ACC112 (cell line): ENCODE measurements at regions not wholly inside any gene's neighbourhood (a gene's known extent, or its start where the extent isn't known, plus 50 kb on each side); places are given as distances from the start of the nearest gene placed in this dataset.
"Not testable (repeated sequence)": the region's sequence is repeated elsewhere in the genome, so short reads cannot be mapped to it uniquely, and the experiment has no call there.

Experiments used
- H2AFZ ChIP-seq: fragments of 200-600 bp; sonication (generic); one replicate; pipeline ENCODE4 v1.6.0; 2017; ENCODE audit warnings: antibody characterized with exemption, low read length; ENCODE audit not compliant: unreplicated experiment
- H3K27ac ChIP-seq: fragments of 200-600 bp; sonication (generic); 2 replicates; pipeline ENCODE4 v1.5.1; 2014; ENCODE audit warnings: low read depth, mild to moderate bottlenecking, antibody characterized with exemption, low read length, moderate library complexity
- H3K27me3 ChIP-seq: fragments of 200-600 bp; sonication (generic); 2 replicates; pipeline ENCODE4 v1.6.1; 2014; ENCODE audit warnings: mild to moderate bottlenecking, antibody characterized with exemption, low read length, moderate library complexity, mixed read lengths; ENCODE audit not compliant: insufficient read depth
- H3K36me3 ChIP-seq: fragments of 200-600 bp; sonication (generic); 2 replicates; pipeline ENCODE4 v1.6.1; 2016; ENCODE audit warnings: mild to moderate bottlenecking, antibody characterized with exemption, low read length, moderate library complexity, mixed read lengths; ENCODE audit not compliant: insufficient read depth
- H3K4me1 ChIP-seq: fragments of 200-600 bp; sonication (generic); one replicate; pipeline ENCODE4 v1.6.1; 2016; ENCODE audit warnings: low read length, mixed read lengths; ENCODE audit not compliant: insufficient read depth, unreplicated experiment, control insufficient read depth
- H3K4me3 ChIP-seq: fragments of 200-600 bp; sonication (generic); 2 replicates; pipeline ENCODE4 v1.5.1; 2014; ENCODE audit warnings: mild to moderate bottlenecking, low read depth, low read length
- H3K79me2 ChIP-seq: fragments of 200-600 bp; sonication (generic); one replicate; pipeline ENCODE4 v1.6.0; 2016; ENCODE audit warnings: low read length; ENCODE audit not compliant: control insufficient read depth, unreplicated experiment, insufficient read depth

- H2AFZ ChIP-seq, result no peak overlapping the region
Measured at GRCh38 chr5:29130786-29131185, 2062.7 kb upstream of the CDH6 start.

GRCh38 chr5:29127524-29128156, 2065.8 kb upstream of the CDH6 start:
- not testable (repeated sequence) for H3K27ac ChIP-seq, H3K79me2 ChIP-seq, H3K4me1 ChIP-seq, H3K36me3 ChIP-seq, H3K27me3 ChIP-seq, H2AFZ ChIP-seq, H3K4me3 ChIP-seq

More at GRCh38 chr5:29130786-29131185, 2062.7 kb upstream of the CDH6 start:
- Histone ChIP-seq H3K4me1 (no peaks in the 10 kb centered on the region), H3K4me3 (no peak overlapping the region), H3K79me2 (no peaks in the 10 kb centered on the region), H3K36me3 (no peaks in the 10 kb centered on the region), H3K27me3 (no peaks in the 10 kb centered on the region), H3K27ac (no peak overlapping the region)

GRCh38 chr5:29126462-29126861, 2067.0 kb upstream of the CDH6 start:
- H3K36me3 ChIP-seq, H3K27ac ChIP-seq, H3K4me1 ChIP-seq, H3K27me3 ChIP-seq, H3K79me2 ChIP-seq, H3K4me3 ChIP-seq, H2AFZ ChIP-seq: not testable (repeated sequence)

GRCh38 chr5:29122306-29122705, 2071.2 kb upstream of the CDH6 start:
- Histone ChIP-seq H3K79me2 (no peaks in the 10 kb centered on the region), H3K36me3 (no peaks in the 10 kb centered on the region), H3K4me3 (no peak overlapping the region), H3K27ac (no peak overlapping the region), H2AFZ (no peak overlapping the region), H3K27me3 (no peaks in the 10 kb centered on the region), H3K4me1 (no peaks in the 10 kb centered on the region)

- H3K27ac ChIP-seq, result no peak overlapping the region
Measured at GRCh38 chr5:29114331-29114768, 2076.0 kb upstream of the CDH9 start.

GRCh38 chr5:29113516-29113915, 2075.1 kb upstream of the CDH9 start:
- no peak overlapping the region for H3K27ac ChIP-seq
- H2AFZ ChIP-seq, result no peak overlapping the region
- H3K4me3 ChIP-seq, result no peak overlapping the region
- no peaks in the 10 kb centered on the region for H3K4me1 ChIP-seq
- no peaks in the 10 kb centered on the region for H3K27me3 ChIP-seq
- no peaks in the 10 kb centered on the region for H3K79me2 ChIP-seq
- no peaks in the 10 kb centered on the region for H3K36me3 ChIP-seq

More at GRCh38 chr5:29114331-29114768, 2076.0 kb upstream of the CDH9 start:
- Histone ChIP-seq H2AFZ (no peak overlapping the region), H3K27me3 (no peaks in the 10 kb centered on the region), H3K4me3 (no peak overlapping the region), H3K4me1 (no peaks in the 10 kb centered on the region), H3K36me3 (no peaks in the 10 kb centered on the region), H3K79me2 (no peaks in the 10 kb centered on the region)

- H3K4me3 ChIP-seq, result no peak overlapping the region
- H3K27me3 ChIP-seq, result no peaks in the 10 kb centered on the region
- H3K79me2 ChIP-seq, result no peaks in the 10 kb centered on the region
- H2AFZ ChIP-seq, result no peak overlapping the region
- no peak overlapping the region for H3K27ac ChIP-seq
- no peaks in the 10 kb centered on the region for H3K36me3 ChIP-seq
- no peaks in the 10 kb centered on the region for H3K4me1 ChIP-seq
Measured at GRCh38 chr5:29099585-29099984, 2061.2 kb upstream of the CDH9 start.

GRCh38 chr5:29089591-29090130, 2051.3 kb upstream of the CDH9 start:
- Histone ChIP-seq H3K4me1 (no peaks in the 10 kb centered on the region), H3K36me3 (no peaks in the 10 kb centered on the region), H3K4me3 (no peak overlapping the region), H3K79me2 (no peaks in the 10 kb centered on the region), H3K27ac (no peak overlapping the region), H2AFZ (no peak overlapping the region), H3K27me3 (no peaks in the 10 kb centered on the region)

- no peak overlapping the region for H3K4me3 ChIP-seq
- no peaks in the 10 kb centered on the region for H3K36me3 ChIP-seq
- no peaks in the 10 kb centered on the region for H3K27me3 ChIP-seq
- H3K4me1 ChIP-seq, result no peaks in the 10 kb centered on the region
- no peaks in the 10 kb centered on the region for H3K79me2 ChIP-seq
- no peak overlapping the region for H3K27ac ChIP-seq
- no peak overlapping the region for H2AFZ ChIP-seq
Measured at GRCh38 chr5:29085142-29085541, 2046.8 kb upstream of the CDH9 start.

GRCh38 chr5:29079771-29080170, 2041.4 kb upstream of the CDH9 start:
- H2AFZ ChIP-seq, result no peak overlapping the region
- H3K79me2 ChIP-seq, result no peaks in the 10 kb centered on the region
- no peak overlapping the region for H3K4me3 ChIP-seq
- H3K27me3 ChIP-seq, result no peaks in the 10 kb centered on the region
- H3K36me3 ChIP-seq, result no peaks in the 10 kb centered on the region
- H3K27ac ChIP-seq, result no peak overlapping the region
- no peaks in the 10 kb centered on the region for H3K4me1 ChIP-seq

GRCh38 chr5:29077451-29077850, 2039.1 kb upstream of the CDH9 start:
- no peaks in the 10 kb centered on the region for H3K27me3 ChIP-seq
- no peak overlapping the region for H2AFZ ChIP-seq
- H3K27ac ChIP-seq, result no peak overlapping the region
- no peaks in the 10 kb centered on the region for H3K4me1 ChIP-seq
- no peaks in the 10 kb centered on the region for H3K79me2 ChIP-seq
- no peaks in the 10 kb centered on the region for H3K36me3 ChIP-seq
- no peak overlapping the region for H3K4me3 ChIP-seq
